Pancreas (tissue), 10 donors: ENCODE measurements at regions not wholly inside any gene's neighbourhood (a gene's known extent, or its start where the extent isn't known, plus 50 kb on each side); places are given as distances from the start of the nearest gene placed in this dataset.

Experiments used
- ATAC-seq, 4 donors: fragments of 200-7000 bp; cut with Tn5 transposase; one replicate each; pipeline versions ENCODE4 v1.8.0 to v1.9.1; 2020; ENCODE audit warnings: mild to moderate bottlenecking in 4 of 4, moderate library complexity in 4 of 4
- DNase-seq, 6 donors: peaks; one replicate each; pipeline ENCODE4 v3.0.0-alpha.2; 2020
- FAIRE-seq: peaks from 2 replicates; lab custom pipeline; 2012; peaks lifted over from hg19 to GRCh38; lab: Jason Lieb, UNC
- H3K27ac ChIP-seq, 4 donors: fragments of 200-600 bp; sonication (generic); 1 replicate in 3 of 4; 2 replicates in 1 of 4; pipeline versions ENCODE4 v1.5.0 to v1.8.0; 2020
- H3K27me3 ChIP-seq, 4 donors: fragments of 200-600 bp; one replicate each; pipeline ENCODE4 v1.8.0; 2021
- H3K36me3 ChIP-seq, 3 donors: fragments of 200-600 bp; sonication (generic) in 1 of 3; one replicate each; pipeline versions ENCODE4 v1.5.0 to v1.8.0; 2020 to 2021
- H3K4me1 ChIP-seq, 3 donors: fragments of 200-600 bp; one replicate each; pipeline ENCODE4 v1.8.0; 2021
- H3K4me3 ChIP-seq, 4 donors: fragments of 200-600 bp; sonication (generic) in 2 of 4; one replicate each; pipeline versions ENCODE4 v1.5.0 to v1.8.0; 2020 to 2021
- H3K9me3 ChIP-seq, 4 donors: fragments of 200-600 bp; one replicate each; pipeline ENCODE4 v1.8.0; 2021
- CTCF ChIP-seq, 4 donors: fragments of 200-600 bp; sonication (generic) in 3 of 4; IDR thresholded peaks; one replicate each; pipeline versions ENCODE4 v1.5.0 to v1.8.0; 2021; ENCODE audit warnings: antibody characterized with exemption in 4 of 4
- WGBS, 2 donors: extraction: QIAGEN DNeasy Blood & Tissue Kit; methylation state at CpG; one replicate each; pipeline ENCODE4 v1.1.7; 2013; 5-methylcytosine and 5-hydroxymethylcytosine counted together
- intact Hi-C, 3 donors: fragments of 100-400 bp; cut with DNase I; formaldehyde crosslinking; loops; one replicate each; pipeline versions ENCODE4 v1.11.1 to v1.14.2; 2022
- donor health status: healthy with polysubstance abuse.
- donor health status: DM: no; HTN: no; CAD: no; lungs with moderate emphysema.
- donor health status: DM: no; HTN: no; CAD: no.
- donor health status: control.
- donor health status: control.
- donor health status: Bipolar disorder and iron deficiency.
- donor health status: DM: yes; HTN: yes; CAD: no.
- donor health status: DM: no; HTN: no; CAD: no.
- donor health status: DM: no; HTN: no; CAD: no.
- donor health status: DM: yes; HTN: yes; CAD: no.

GRCh38 chr20:55456316-55456940 is 548.9 kb downstream of the CBLN4 start:
- Histone ChIP-seq H3K9me3 (no peaks in the 10 kb centered on the region), H3K27me3 (no peaks in the 10 kb centered on the region), H3K4me3 (no peak overlapping the region), H3K36me3 (no peaks in the 10 kb centered on the region), H3K4me1 (no peaks in the 10 kb centered on the region), H3K27ac (no peak overlapping the region)
- FAIRE-seq (no peak), DNase-seq (no peak), ATAC-seq (no peak)
- intact Hi-C loops: no loop called here
- 41 to 72% methylated on average over 1 of the region's 1 CpG for WGBS, 2 donors
- TF ChIP-seq CTCF (IDR thresholded peaks at IDR 0.05): no peak

- FAIRE-seq (no peak), ATAC-seq (no peak), DNase-seq (no peak)
- Histone ChIP-seq H3K9me3 (no peaks in the 10 kb centered on the region), H3K4me3 (no peak overlapping the region), H3K36me3 (no peaks in the 10 kb centered on the region), H3K27ac (no peak overlapping the region), H3K27me3 (no peaks in the 10 kb centered on the region), H3K4me1 (no peaks in the 10 kb centered on the region)
- intact Hi-C loops: no loop called here
- no peak for TF ChIP-seq CTCF (IDR thresholded peaks at IDR 0.05)
- WGBS, 2 donors: 68% methylated on average over 1 of the region's 1 CpG
Observed at GRCh38 chr20:55449091-55449490, 556.2 kb downstream of the CBLN4 start.

GRCh38 chr20:55446301-55446700 is 559.0 kb downstream of the CBLN4 start:
- WGBS, 2 donors: 65 to 68% methylated on average over 6 of the region's 6 CpGs
- Histone ChIP-seq H3K27me3 (no peaks in the 10 kb centered on the region), H3K4me1 (no peaks in the 10 kb centered on the region), H3K4me3 (no peak overlapping the region), H3K36me3 (no peaks in the 10 kb centered on the region), H3K9me3 (no peaks in the 10 kb centered on the region), H3K27ac (no peak overlapping the region)
- no peak for FAIRE-seq
- intact Hi-C loops: no loop called here
- TF ChIP-seq CTCF (IDR thresholded peaks at IDR 0.05): no peak
- ATAC-seq: no peak
- DNase-seq: no peak

- ATAC-seq (no peak), DNase-seq (no peak), FAIRE-seq (no peak)
- TF ChIP-seq CTCF (IDR thresholded peaks at IDR 0.05): no peak
- Histone ChIP-seq H3K27me3 (no peaks in the 10 kb centered on the region), H3K27ac (no peak overlapping the region), H3K36me3 (no peaks in the 10 kb centered on the region), H3K4me1 (peaks cover 0 to 7% (median 0%) of the 10 kb centered on the region in 3 donors), H3K4me3 (no peak overlapping the region), H3K9me3 (no peaks in the 10 kb centered on the region)
- WGBS, 2 donors: 76 to 83% methylated on average over 2 of the region's 2 CpGs
- intact Hi-C loops: no loop called here
Observed at GRCh38 chr20:55439070-55439469, 566.2 kb downstream of the CBLN4 start.

- H3K27me3 ChIP-seq: no peaks in the 10 kb centered on the region
- no peak for FAIRE-seq
- H3K4me3 ChIP-seq: no peak overlapping the region
- no peaks in the 10 kb centered on the region for H3K36me3 ChIP-seq
- intact Hi-C loops: no loop called here
- peaks cover 0 to 7% (median 0%) of the 10 kb centered on the region in 3 donors for H3K4me1 ChIP-seq
- TF ChIP-seq CTCF (IDR thresholded peaks at IDR 0.05): no peak
- DNase-seq: no peak
- H3K9me3 ChIP-seq: peaks cover 0 to 5% (median 0%) of the 10 kb centered on the region in 4 donors
- peak in 2 of 4 donors; percentile 69 to 82 for ATAC-seq
- WGBS, 2 donors: 53 to 56% methylated on average over 6 of the region's 6 CpGs
- no peak overlapping the region for H3K27ac ChIP-seq
Observed at GRCh38 chr20:55437798-55438415, 567.4 kb downstream of the CBLN4 start.
